Tibial nerve (tissue), 4 donors: ENCODE measurements at regions not wholly inside any gene's neighbourhood (a gene's known extent, or its start where the extent isn't known, plus 50 kb on each side); places are given as distances from the start of the nearest gene placed in this dataset.

Source experiments
- DNase-seq, 2 donors: peaks; one replicate each; pipeline ENCODE4 v3.0.0-alpha.2; 2019; ENCODE audit warnings: low spot score in 2 of 2
- H3K27ac ChIP-seq, 4 donors: fragments of 200-600 bp; sonication (generic) in 3 of 4; one replicate each; pipeline ENCODE4 v1.5.1; 2017 to 2019; ENCODE audit warnings: mild to moderate bottlenecking in 1 of 4
- H3K27me3 ChIP-seq, 2 donors: fragments of 200-600 bp; sonication (generic) in 1 of 2; one replicate each; pipeline versions ENCODE4 v1.5.1 to v1.6.0; 2017 to 2019
- H3K36me3 ChIP-seq, 3 donors: fragments of 200-600 bp; sonication (generic); one replicate each; pipeline ENCODE4 v1.5.1; 2018 to 2019
- H3K4me1 ChIP-seq, 4 donors: fragments of 200-600 bp; sonication (generic) in 3 of 4; one replicate each; pipeline ENCODE4 v1.5.1; 2017 to 2019
- H3K4me3 ChIP-seq, 4 donors: fragments of 200-600 bp; sonication (generic) in 3 of 4; one replicate each; pipeline ENCODE4 v1.5.1; 2017 to 2019; ENCODE audit warnings: mild to moderate bottlenecking in 1 of 4, moderate library complexity in 1 of 4
- H3K9me3 ChIP-seq, 4 donors: fragments of 200-600 bp; sonication (generic) in 3 of 4; one replicate each; pipeline ENCODE4 v1.5.1; 2017 to 2019
- CTCF ChIP-seq, 5 experiments: fragments of 200-600 bp in 3 of 5; fragments of 450-650 bp in 2 of 5; sonication (generic) in 3 of 5; IDR thresholded peaks; one replicate each; pipeline ENCODE4 v1.5.1; 2016 to 2019; ENCODE audit warnings: antibody characterized with exemption in 5 of 5, mild to moderate bottlenecking in 3 of 5, moderate library complexity in 2 of 5
- EP300 ChIP-seq, 2 donors: sonication (generic); formaldehyde crosslinking; IDR thresholded peaks; one replicate each; pipeline ENCODE4 v1.6.1; 2017; ENCODE audit warnings: antibody characterized with exemption in 2 of 2, mild to moderate bottlenecking in 1 of 2
- POLR2A ChIP-seq, 2 donors: fragments of 450-650 bp; IDR thresholded peaks; one replicate each; pipeline ENCODE4 v1.6.1; 2017; ENCODE audit warnings: antibody characterized with exemption in 2 of 2, mild to moderate bottlenecking in 2 of 2, moderate library complexity in 2 of 2
- WGBS, 2 donors: methylation state at CpG; one replicate each; pipeline ENCODE4 v1.1.5; 2018; 5-methylcytosine and 5-hydroxymethylcytosine counted together

GRCh38 chrX:43380704-43381103 lies 275.4 kb upstream of the MAOA start:
- Histone ChIP-seq H3K4me1 (no peaks in the 10 kb centered on the region), H3K4me3 (no peak overlapping the region), H3K36me3 (no peaks in the 10 kb centered on the region), H3K9me3 (no peaks in the 10 kb centered on the region), H3K27me3 (no peaks in the 10 kb centered on the region), H3K27ac (no peak overlapping the region)
- TF ChIP-seq EP300 (IDR thresholded peaks at IDR 0.05), result no peak
- no peak for TF ChIP-seq CTCF (IDR thresholded peaks at IDR 0.05)
- no peak for TF ChIP-seq POLR2A (IDR thresholded peaks at IDR 0.05)
- 79 to 80% methylated on average over 3 to 6 of the region's 6 CpGs for WGBS, 2 donors
- no peak for DNase-seq

- no peak overlapping the region for H3K27ac ChIP-seq
- no peaks in the 10 kb centered on the region for H3K36me3 ChIP-seq
- DNase-seq, result no peak
- H3K9me3 ChIP-seq, result no peaks in the 10 kb centered on the region
- TF ChIP-seq POLR2A (IDR thresholded peaks at IDR 0.05), result no peak
- no peak for TF ChIP-seq EP300 (IDR thresholded peaks at IDR 0.05)
- no peak for TF ChIP-seq CTCF (IDR thresholded peaks at IDR 0.05)
- H3K4me1 ChIP-seq, result no peaks in the 10 kb centered on the region
- no peaks in the 10 kb centered on the region for H3K27me3 ChIP-seq
- H3K4me3 ChIP-seq, result no peak overlapping the region
- 54 to 60% methylated on average over 1 of the region's 1 CpG for WGBS, 2 donors
Observed at GRCh38 chrX:43386875-43387274, 269.2 kb upstream of the MAOA start.

- WGBS, 2 donors, result 31 to 32% methylated on average over 1 of the region's 1 CpG
- TF ChIP-seq EP300 (IDR thresholded peaks at IDR 0.05) (no peak), POLR2A (IDR thresholded peaks at IDR 0.05) (no peak), CTCF (IDR thresholded peaks at IDR 0.05) (no peak)
- no peak for DNase-seq
- no peaks in the 10 kb centered on the region for H3K9me3 ChIP-seq
- no peaks in the 10 kb centered on the region for H3K36me3 ChIP-seq
- H3K4me1 ChIP-seq, result no peaks in the 10 kb centered on the region
- H3K4me3 ChIP-seq, result no peak overlapping the region
- no peaks in the 10 kb centered on the region for H3K27me3 ChIP-seq
- H3K27ac ChIP-seq, result no peak overlapping the region
Observed at GRCh38 chrX:43405191-43405590, 250.9 kb upstream of the MAOA start.

GRCh38 chrX:43423876-43424275 lies 232.2 kb upstream of the MAOA start:
- no peaks in the 10 kb centered on the region for H3K9me3 ChIP-seq
- no peaks in the 10 kb centered on the region for H3K27me3 ChIP-seq
- H3K4me3 ChIP-seq, result no peak overlapping the region
- no peak overlapping the region for H3K27ac ChIP-seq
- no peaks in the 10 kb centered on the region for H3K4me1 ChIP-seq
- TF ChIP-seq CTCF (IDR thresholded peaks at IDR 0.05), result no peak
- no peak for TF ChIP-seq EP300 (IDR thresholded peaks at IDR 0.05)
- no peak for TF ChIP-seq POLR2A (IDR thresholded peaks at IDR 0.05)
- H3K36me3 ChIP-seq, result no peaks in the 10 kb centered on the region
- DNase-seq, result no peak

- no peaks in the 10 kb centered on the region for H3K4me1 ChIP-seq
- H3K4me3 ChIP-seq, result no peak overlapping the region
- no peak for DNase-seq
- no peaks in the 10 kb centered on the region for H3K27me3 ChIP-seq
- no peaks in the 10 kb centered on the region for H3K36me3 ChIP-seq
- H3K27ac ChIP-seq, result no peak overlapping the region
- no peaks in the 10 kb centered on the region for H3K9me3 ChIP-seq
- no peak for TF ChIP-seq EP300 (IDR thresholded peaks at IDR 0.05)
- TF ChIP-seq CTCF (IDR thresholded peaks at IDR 0.05), result no peak
- no peak for TF ChIP-seq POLR2A (IDR thresholded peaks at IDR 0.05)
- 51 to 74% methylated on average over 2 of the region's 2 CpGs for WGBS, 2 donors
Observed at GRCh38 chrX:43436517-43436916, 219.6 kb upstream of the MAOA start.
